ENCODE measurements at regions not wholly inside any gene's neighbourhood (a gene's known extent, or its start where the extent isn't known, plus 50 kb on each side); places are given as distances from the start of the nearest gene placed in this dataset.
"Not testable (repeated sequence)": the region's sequence is repeated elsewhere in the genome, so short reads cannot be mapped to it uniquely, and the experiment has no call there.

GRCh38 chr2:187610450-187610849 lies 56.2 kb upstream of the TFPI start:
- DNase-seq (ENCODE audit: low spot score): not testable (repeated sequence)

DNA sequence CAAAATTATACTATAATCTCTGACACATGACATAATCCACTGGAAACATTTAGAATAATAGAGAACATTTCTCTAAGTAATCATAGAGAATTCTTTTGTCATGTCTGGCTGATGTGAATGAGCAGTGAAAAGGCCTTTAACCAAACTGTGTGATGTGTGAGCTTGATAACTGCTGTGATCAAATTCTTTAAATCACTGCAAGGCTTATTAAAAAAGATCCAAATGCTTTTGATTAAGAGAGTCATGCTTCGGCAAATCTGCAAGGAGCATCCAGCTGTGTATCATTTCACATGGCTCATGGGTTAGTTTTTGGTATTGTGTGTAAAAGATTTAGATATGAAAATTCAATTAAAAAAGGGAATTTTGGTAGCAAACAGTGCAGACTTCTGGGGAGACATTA lies 58.6 kb upstream of the TFPI start:
- no peak for DNase-seq (ENCODE audit: low spot score)

DNA sequence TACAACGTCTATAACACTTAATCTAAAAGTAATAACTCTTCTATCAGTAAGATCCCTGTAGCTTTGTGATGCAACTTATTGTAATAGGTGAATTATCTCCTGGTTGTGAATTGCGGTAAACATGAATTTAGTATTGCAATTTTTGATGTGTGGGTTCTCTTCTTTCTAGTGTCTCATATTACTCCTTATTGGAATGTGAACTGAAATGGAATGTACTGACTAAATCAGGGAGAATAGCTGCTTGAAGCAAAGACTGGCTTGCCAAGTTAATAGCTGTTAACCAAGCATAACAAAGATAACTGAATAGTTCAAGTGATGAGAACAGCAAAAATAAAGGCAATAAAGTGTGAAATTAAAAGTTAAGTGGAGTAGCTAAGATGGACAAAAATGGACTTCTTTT lies 60.5 kb upstream of the TFPI start:
- no peak for DNase-seq (ENCODE audit: low spot score)

- DNase-seq (ENCODE audit: low spot score): no peak
Measured at GRCh38 chr2:187615364-187615763, 61.1 kb upstream of the TFPI start.

DNA sequence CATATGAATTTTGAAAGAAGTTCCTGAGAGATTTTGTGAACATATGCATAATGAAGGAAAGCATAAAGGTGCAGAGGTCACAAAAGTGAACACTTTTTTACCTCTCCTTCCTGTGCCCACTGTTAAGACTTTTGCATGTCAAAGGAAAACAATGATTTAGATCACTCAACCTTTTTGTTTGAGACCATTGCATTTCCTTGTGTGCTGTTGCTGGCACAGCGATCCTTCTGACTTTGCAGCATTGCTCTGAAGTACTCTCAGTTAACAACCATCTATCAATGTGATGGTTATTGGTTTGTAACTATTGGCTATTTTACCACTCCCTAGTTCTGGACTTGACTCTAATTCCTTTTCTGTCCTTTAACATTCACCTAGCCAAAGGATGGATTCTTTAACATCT lies 61.7 kb upstream of the TFPI start:
- no peak for DNase-seq (ENCODE audit: low spot score)

- DNase-seq (ENCODE audit: low spot score): no peak
Measured at GRCh38 chr2:187617120-187617519, 62.9 kb upstream of the TFPI start.

DNA sequence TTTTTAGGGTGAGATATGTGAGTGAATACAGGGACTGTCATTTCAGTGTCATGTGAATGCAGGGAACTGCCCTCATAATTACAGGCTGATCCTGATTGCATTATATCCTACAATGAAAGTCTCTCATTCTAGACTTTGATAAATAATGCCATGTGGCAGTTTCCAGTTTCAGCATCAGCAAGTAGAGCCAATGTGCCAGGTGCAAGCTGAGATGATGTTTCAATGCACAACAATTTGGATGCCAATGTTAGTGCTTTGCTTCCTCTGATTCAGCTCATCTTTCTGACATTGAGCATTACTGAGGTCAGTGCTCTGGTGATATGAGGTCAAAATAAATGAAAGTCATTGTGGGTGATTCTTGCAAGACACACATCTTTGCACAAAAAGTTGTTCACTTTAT lies 63.7 kb upstream of the TFPI start:
- no peak for DNase-seq (ENCODE audit: low spot score)

GRCh38 chr2:187618813-187619212 lies 64.6 kb upstream of the TFPI start:
- DNase-seq (ENCODE audit: low spot score): no peak

DNA sequence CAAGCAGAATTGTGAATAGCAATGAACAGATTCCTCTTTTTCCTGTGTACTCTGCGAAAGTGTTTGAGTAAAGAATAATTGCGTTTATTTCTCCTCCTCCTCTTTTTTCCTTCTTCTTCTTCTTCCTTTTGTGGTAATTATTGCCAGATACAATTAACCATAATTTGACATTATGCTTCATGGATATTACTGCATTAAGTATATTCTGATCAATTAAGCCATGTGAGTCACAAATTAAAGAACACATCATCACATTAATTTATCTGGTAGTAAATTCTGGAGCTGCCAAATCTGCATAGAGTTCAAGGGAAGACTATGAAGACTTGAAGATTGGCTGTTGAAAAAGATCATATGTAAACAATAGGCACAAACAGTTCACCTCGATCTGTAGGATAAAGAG lies 72.9 kb upstream of the TFPI start:
- DNase-seq (ENCODE audit: low spot score): no peak

DNA sequence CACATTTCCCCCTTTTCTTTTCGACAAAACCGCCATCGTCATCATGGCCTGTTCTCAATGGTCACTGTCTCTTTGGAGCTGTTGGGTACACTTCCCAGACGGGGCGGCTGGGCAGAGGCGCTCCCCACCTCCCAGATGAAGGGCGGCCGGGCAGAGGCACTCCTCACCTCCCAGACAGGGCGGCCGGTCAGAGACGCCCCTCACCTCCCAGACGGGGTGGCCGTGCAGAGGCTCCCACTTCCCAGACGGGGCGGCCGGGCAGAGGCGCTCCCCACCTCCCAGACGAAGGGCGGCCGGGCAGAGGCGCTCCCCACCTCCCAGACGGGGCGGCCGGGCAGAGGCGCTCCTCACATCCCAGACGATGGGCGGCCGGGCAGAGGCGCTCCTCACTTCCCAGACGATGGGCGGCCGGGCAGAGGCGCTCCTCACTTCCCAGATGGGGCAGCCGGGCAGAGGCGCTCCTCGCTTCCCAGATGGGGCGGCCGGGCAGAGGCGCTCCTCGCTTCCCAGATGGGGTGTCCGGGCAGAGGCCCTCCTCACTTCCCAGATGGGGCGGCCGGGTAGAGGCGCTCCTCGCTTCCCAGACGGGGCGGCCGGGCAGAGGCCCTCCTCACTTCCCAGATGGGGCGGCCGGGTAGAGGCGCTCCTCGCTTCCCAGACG lies 82.6 kb upstream of the TFPI start:
- DNase-seq (ENCODE audit: low spot score): not testable (repeated sequence)

DNA sequence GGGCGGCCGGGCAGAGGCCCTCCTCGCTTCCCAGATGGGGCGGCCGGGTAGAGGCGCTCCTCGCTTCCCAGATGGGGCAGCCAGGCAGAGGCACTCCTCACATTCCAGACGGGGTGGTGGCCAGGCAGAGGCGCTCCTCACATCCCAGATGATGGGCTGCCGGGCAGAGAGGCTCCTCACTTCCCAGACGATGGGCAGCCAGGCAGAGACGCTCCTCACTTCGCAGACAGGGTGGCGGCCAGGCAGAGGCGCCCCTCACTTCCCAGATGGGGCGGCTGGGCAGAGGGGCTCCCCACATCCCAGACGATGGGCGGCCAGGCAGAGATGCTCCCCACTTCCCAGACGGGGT lies 83.1 kb upstream of the TFPI start:
- not testable (repeated sequence) for DNase-seq (ENCODE audit: low spot score)

- not testable (repeated sequence) for DNase-seq (ENCODE audit: low spot score)
Measured at GRCh38 chr2:187637771-187638170, 83.5 kb upstream of the TFPI start.

- no peak for DNase-seq (ENCODE audit: low spot score)
Measured at GRCh38 chr2:187638840-187639239, 84.6 kb upstream of the TFPI start.

GRCh38 chr2:187640926-187641510 lies 86.8 kb upstream of the TFPI start:
- DNase-seq (ENCODE audit: low spot score): no peak

DNA sequence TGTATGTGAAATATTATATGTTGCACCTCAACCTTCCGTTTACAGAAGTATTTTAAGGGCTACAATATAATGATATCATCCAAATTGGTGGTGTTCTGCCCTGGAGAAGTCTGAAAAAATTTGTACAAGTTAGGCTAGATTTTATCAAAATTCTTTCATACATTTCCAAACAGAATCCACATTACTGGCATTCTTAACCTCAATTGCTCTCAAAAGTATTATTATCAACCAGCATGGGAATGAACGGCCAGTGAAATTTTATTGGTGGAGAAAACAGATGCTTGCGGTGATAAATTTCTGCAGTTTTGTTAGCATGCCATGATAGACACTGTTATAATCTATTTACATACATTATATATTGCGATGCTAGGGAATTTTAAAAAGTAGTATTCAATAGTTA lies 88.3 kb upstream of the TFPI start:
- no peak for DNase-seq (ENCODE audit: low spot score)

GRCh38 chr2:187644486-187644885 lies 90.3 kb upstream of the TFPI start:
- DNase-seq (ENCODE audit: low spot score): no peak

DNA sequence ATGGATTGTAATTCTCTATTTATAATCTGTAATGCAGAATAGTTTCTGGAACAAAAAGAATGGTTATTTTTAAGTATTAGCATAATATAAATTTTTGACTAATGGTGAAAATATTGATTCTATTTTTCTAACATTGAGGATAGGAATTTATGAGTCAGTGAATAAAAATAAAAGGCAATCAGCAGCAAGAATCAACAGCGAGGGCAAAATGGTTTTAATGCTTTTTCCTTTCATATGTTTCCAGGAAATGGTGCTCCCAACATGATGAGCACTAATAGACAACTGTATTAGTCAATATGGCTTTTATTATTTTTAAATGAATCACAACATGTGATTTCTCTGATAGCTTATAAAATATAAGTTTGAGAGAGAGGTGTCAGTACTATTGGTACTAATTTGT lies 90.7 kb upstream of the TFPI start:
- DNase-seq (ENCODE audit: low spot score): no peak

GRCh38 chr2:187646556-187646955 lies 92.3 kb upstream of the TFPI start:
- DNase-seq (ENCODE audit: low spot score): no peak

DNA sequence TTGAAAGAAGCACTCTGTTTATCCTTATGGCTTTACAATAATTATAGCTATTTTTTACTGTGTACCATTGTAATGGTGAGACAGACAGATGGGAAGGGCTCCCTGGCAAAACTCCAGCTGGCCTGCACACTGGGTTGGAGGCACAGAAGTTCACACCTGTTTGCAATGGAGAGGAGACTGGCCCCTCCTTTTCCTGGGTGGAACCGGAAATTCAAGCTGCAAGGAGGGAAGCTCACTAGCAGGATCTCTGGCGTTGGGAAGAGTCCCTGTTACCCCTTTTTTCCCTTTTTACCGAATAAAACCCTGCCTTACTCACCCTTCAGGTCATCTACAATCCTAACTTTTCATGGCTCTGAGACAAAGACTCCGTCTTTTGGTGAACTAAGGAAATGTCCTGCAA lies 100.3 kb upstream of the TFPI start:
- peak; percentile 43 for DNase-seq (ENCODE audit: low spot score)

- DNase-seq (ENCODE audit: low spot score): peak; percentile 16
Measured at GRCh38 chr2:187655001-187655400, 100.8 kb upstream of the TFPI start.

GRCh38 chr2:187656123-187656522 lies 101.9 kb upstream of the TFPI start:
- no peak for DNase-seq (ENCODE audit: low spot score)

DNA sequence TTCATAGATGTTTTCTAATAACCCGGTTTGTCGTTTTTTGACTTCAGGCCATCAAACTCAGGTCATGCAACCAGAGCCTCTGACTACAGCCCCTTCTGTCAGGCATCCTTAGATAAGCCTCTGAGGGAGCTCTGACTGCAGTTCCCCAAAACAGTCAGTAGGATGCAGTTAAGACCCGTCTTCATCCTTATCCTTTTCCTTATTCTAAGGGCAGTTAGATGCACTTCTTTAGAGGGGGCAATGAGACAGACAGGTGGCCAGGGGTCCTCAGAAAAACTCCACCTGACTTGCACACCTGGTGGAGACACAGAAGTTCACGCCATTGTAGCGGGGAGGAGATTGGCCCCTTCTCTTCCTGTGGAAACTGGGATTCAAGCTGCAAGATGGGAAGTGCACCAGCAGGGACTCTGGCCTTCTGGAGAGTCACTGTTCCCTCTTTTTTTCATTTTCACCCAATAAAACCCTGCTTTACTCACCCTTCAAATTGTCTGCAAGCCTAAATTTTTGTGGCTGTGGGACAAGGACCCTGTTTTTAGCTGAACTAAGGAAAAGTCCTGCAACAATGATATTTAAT lies 104.8 kb upstream of the TFPI start:
- peak; percentile 51 for DNase-seq (ENCODE audit: low spot score)

DNA sequence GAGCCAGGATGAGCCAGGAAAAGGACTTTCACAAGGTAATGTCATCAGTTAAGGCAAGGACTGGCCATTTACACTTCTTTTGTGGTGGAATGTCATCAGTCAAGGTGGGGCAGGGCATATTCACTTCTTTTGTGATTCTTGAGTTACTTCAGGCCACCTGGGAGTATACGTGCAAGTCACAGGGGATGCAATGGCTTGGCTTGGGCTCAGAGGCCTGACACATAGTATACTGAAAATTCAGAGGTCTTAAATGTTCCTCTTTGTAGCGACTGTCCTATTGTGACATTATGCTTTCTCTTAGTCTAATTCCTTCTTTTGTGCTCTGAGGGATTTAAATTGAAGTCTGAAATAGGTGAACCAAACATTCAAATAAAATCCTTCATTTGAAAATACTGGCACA lies 121.8 kb upstream of the TFPI start:
- DNase-seq (ENCODE audit: low spot score): not testable (repeated sequence)

DNA sequence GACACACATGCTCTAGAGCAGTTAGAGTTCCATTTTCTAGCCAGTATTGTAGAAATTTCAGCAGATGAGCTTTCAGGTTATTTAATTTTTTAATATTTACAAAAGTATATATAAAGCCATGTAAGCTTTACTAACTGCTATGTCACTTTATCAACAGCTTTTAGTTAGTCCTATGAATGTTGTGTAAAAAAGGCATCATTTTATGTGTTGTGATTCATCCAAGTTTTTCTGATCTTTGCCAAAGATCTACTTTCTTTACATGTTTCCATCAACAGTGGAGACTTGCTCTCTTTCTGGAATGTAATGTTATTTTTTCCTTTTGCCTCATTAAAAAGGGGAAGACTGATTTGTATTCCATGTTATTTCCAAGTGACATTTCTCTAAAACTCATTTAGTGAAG lies 125.2 kb upstream of the TFPI start:
- DNase-seq (ENCODE audit: low spot score): no peak
